Stimulated activated CD8-positive, alpha-beta memory T cell treated with anti-CD3 and anti-CD28 coated beads, Interleukin-15, amount 100 ng/mL, for 24 hours (primary cell): ENCODE measurements at regions not wholly inside any gene's neighbourhood (a gene's known extent, or its start where the extent isn't known, plus 50 kb on each side); places are given as distances from the start of the nearest gene placed in this dataset.

Source experiments
- DNase-seq: peaks from one replicate; pipeline ENCODE4 v3.0.0-alpha.2; 2020; ENCODE audit warnings: low read depth

DNA sequence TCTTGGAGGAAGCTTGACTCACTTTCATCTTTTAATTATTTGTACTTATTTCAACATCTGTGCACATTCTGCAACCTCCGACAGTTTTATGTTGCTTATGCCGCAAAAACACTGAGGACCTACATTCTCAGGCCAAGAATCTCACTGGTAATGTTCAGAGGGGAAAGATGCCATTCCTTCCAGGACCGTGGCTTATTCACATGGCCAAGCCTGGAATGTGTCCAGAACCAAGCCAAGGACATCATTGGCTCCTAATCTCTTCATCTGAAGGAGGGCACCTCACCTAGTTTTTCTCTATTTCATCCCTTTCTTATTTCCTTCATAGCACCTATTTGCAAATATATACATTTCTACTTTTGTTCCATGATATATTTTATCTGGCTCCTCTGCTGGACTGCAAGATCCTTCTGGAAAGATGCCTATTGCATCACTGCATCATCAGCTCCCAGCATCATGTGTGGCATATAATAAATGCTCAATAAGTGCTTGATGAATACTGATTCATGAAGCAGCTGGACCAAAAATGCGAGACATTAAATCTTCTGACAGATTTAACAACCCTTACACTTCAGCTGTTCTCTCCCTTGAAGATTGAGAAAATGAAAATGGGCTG lies 377.1 kb downstream of the TNS1 start:
- DNase-seq: no peak

DNA sequence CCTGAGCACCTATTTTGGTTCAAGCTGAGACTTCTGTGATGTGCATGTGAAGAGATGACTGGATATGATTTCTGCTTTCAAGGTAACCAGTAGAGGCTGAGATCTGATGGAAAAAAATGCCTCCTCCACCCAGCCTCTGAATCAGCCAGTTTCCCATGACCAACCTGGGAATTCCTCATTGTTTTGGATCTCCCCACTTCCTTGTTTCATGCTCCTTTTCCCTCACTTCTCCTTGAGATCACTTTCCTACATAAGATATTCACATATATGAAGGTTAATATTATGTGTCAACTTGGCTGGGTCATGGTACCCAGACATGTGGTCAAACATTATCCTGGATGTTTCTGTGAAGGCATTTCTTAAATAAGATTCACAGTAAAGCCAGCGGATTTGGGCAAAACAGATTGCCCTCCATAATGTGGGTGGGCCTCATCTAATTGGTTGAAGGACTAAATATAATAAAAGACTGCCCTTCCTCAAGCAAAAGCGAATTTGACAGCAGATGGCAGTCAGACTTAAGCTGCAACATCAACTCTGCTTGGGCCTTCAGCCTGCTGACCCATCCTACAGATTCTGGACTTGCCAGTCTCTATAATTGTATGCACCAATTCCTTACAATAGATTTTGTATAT lies 379.4 kb downstream of the TNS1 start:
- DNase-seq: no peak

DNA sequence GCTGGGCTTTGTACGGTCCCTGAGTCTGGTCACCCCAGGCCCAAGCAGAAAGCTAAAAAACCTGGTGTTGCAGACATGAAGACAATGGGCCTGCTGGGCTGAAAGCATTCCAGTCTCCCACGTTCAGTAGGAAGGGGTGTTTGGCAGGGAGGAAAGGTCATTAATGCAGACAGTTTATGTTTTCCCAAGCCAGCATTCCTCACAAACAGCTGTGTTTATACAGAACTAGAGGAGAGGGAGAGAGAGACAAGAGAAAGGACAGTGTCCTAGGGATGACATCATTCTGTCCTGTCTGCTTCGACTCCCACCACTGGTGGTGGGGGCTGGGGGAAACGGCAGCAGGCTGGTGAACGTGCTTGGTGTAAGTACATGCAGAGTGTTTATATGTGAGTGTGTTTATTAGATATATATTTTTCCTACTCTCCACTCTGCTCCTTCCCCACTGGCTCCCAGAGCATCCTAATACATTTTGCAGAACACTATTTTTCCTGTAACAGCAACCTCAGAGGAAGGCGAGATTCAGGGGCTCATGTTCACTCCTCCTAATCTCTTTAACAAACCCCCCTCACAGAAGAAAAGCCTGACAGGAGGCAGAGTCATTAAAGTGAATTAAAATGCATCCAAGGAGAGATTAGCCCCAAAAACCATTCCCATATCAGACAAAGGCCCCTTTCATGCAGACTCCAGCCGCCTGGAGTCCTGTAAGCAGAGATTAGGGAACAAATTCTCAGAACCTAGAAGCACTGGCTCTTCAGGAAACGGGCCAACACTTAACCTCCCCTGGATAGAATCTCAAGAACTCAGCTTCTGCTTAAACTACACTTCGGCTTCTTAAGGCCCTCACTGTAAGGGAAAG lies 380.4 kb downstream of the TNS1 start:
- DNase-seq: no peak

DNA sequence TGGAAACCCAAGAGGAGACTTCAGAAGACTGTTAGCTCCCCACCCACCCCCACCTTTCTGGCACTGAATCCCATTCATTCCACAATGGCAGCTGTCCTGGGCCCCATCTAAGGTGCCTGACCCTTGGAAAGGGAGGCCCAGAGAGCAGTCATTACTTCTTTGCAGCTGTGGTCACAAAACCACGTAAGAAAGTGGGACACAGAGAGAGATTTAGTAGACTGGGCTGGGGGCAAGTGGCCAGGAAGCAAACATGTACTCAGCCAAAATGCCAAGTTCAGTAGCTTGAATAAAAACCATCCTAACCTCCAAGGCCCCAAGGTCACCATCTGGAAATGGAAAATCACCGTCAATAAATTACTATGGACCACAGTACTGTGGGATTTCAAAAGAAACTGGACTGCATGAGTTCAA lies 381.4 kb downstream of the TNS1 start:
- DNase-seq: no peak

DNA sequence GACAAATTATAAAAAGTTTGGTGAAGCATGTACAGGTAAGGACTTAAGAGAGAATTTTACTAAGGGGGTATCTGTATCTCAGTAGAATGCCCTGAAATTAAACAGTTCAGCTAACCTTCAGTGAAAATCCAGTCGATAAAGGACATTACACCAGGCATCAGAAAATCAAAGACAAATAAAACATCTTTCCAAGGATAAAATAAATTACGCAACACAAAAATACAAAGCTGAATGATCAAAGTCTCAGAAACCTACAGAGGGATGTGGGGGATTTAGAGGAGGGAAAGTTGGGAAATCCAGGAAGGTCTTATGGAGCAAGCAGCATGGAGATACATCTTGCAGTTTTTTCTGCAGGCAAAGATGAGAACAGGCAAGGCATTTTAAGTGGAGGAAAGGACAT lies 384.1 kb downstream of the TNS1 start:
- no peak for DNase-seq

DNA sequence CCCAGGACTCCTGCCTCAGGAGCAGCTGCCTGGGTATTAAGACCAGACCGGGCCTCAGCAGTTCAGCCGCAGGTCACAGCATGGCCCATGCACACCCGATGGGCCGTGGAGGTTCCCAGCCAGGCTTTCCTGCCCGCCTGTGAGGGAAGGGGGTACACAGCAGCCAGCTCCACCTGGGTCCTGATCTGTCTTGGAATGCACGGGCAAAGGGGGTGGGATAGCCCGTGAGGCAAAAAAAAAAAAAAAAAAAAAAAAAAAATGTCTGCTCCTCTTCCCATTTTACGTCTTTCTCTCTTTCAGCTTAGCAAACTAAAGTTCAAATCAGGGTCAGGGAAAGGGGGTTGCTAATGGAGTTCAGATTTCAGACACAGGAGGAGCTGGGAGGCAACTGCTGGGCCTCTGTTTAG lies 385.2 kb downstream of the TNS1 start:
- DNase-seq: no peak

DNA sequence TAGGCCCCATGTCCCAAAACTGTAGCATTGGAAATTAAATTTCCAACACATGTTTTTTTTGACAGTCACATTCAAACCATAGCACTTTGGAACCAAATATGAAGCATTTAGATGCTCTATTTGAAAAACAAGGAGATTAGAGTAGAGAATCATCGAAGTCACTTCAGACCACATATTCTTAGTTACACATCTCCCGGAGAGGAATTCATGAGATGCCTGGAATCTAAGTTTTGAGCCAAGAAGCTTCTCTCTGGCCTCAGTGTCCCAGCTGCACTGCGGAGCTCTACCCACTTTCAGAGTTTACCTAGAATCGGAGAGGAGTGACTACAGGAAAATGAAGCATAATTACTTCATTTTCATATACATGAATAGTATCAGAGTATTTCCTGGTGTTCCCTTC lies 385.9 kb downstream of the TNS1 start:
- DNase-seq: no peak

DNA sequence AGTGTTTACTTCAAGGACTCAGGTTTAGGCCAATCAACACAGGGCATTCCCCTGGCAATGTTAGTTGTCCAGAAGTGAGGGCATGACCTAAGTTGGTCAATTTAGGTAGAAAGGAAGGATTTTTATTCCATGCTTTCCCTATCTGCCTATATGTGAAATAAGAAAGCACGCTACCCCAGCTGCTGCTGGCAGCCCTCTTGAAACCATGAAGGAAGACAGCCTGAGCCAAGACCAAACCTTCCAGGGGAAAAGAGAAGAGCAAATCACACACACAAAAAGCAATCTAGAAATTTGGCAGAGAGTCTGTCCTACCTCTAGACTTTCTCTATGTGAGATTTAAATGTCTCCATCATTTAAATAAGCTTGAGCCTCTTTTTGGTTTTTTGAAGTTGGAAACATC lies 387.6 kb downstream of the TNS1 start:
- no peak for DNase-seq

DNA sequence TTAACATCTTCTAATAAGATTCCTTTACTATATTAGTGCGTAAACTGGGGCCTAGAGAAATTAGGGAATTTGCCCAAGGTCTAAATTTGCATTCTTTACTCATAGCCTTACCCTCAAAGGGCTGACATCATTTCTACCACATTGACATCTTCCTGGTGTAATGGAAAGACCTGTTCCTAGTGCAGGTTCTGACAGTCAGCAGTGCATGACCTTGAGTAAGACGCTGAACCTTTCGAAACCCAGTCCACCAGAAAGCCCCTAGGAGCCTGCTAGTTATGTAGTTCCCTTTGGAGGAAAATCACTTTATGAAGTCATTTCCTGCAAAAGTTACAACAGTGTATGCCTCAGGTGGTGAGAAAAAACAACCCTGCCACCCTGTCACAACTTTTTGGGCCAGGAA lies 388.3 kb downstream of the TNS1 start:
- no peak for DNase-seq

DNA sequence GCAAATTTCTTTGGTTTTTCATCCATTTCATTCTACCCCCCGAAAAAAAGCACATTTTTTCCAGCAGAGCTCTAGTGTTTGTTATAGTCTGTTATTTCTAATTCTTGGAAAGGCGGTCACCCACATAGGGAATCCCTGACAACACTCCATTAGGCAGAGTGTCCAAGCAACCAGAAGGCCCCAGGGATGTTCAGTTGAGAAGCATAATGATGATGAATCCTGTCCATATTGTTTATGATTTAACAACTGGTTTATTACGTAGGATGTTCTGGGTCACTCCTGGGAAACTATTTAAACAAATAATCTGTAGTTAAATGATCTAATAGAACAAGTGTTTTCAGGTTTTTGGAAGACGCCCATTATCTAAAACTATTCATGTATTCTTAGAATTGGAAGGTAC lies 388.7 kb downstream of the TNS1 start:
- no peak for DNase-seq

DNA sequence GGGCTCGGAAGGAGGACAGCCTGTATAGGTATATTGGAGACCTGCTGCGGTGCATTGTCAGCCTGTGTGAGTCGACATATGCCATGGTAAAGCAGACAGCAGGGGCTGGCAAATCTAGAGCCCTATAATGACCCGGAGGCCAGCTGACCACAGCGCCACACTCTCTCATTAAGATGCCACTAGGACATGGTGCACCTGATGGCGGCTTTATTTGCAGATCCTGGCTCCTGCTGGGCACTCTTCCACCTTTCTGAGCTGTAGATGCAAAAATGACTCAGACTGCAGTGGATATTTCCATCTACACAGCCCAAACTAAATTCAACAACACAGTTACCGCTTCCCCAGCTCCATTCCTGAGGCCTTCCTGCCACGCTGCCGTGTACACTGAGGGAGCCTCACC lies 389.9 kb downstream of the TNS1 start:
- no peak for DNase-seq

DNA sequence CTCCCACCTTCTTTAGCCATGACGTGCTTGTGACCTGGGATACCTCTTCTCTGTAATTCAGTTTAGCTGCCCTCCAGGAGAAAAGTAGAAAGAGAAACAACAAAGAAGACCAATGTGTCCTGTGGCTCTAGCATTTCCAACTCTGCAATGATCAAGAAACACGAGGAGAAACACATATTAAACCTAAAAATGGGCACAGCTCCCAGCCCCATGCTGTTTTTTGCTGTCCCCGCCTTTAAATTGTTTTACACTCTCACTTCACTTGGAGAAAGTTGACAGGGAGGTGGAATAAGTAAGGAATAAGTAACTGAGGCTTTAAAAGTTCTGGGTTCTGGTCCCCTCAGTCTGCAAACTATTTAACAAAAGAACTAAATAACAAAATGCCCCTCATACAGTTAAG lies 390.6 kb downstream of the TNS1 start:
- DNase-seq: no peak

DNA sequence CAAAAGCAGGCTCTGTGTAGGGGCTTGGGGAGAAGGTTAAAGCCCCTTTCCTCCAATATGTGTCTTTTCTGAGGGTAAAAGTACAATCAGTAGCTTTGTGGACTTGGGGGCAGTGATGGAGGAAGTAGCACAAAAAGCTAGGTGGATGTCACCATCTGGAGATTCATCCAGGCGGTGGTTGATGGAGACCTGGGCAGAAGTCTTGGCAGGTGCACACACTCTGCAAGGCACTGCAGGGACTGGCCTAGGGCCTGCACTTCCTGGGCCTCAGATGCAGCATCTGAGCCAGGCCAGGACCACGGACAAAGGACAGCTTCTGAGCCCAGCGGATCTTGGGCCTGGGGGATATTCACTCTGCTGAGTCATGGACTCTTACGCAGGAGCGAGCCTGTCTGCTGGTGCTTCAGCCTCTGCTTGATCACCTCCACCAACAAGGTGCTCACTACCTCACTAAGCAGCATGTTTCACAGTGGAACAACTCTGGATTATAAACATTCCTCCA lies 391.1 kb downstream of the TNS1 start:
- no peak for DNase-seq

DNA sequence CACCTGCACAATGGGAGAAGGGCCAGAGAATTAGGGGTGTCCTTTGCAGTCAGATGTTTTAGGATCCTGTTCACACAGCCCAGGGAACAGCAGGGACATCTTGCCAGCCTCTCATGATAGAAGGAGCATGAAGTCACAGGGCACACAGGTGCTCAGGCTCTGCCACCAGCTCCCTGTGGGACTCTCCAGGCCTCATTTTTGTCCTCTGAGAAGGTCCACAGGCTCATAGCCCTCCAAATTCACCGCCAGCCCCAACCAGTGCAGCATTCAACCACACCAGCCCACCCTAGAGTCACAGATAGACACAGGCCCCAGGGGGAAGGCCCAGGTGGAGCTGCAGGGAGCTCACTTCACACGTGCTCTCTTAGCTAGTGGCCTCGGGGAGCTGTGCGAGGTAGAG lies 391.7 kb downstream of the TNS1 start:
- no peak for DNase-seq

DNA sequence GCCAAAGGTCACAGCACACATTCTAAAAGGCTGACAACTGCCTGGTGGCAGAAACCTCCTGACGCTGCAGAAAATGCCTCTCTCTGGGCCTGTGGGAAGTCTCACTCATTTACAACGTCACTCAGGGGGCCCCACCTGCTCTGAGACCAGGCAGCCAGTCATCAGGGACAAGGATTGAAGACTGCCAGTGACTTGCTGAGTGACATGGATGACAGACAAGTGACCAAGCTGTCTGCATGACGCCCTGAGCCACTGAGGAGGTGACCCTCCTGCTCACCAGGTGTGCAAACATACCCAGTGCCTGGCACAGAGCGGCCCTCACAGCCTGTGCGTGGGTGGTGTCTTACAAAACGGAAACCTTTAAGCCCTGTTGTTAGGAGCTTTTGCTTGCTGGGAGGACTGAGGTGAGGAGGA lies 392.4 kb downstream of the TNS1 start:
- DNase-seq: no peak

DNA sequence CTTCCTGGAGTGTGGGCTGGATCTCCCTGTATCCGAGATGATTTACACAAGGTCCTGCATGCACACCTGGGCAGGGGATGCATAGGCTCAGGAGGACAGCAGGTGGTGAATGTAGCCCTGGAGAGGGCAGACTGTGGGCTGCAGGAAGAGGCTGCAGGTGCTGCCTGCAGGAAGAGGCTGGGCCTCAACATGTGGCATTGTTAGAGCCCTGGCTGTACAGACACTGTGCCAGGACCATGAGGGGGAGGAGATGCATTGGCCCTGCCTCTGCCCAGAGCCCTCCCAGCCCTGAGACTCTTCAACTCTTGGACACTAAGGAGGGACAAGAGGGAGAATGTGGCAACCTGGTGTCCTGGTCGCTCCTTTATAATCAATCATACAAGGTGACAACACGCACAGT lies 392.8 kb downstream of the TNS1 start:
- DNase-seq: no peak

DNA sequence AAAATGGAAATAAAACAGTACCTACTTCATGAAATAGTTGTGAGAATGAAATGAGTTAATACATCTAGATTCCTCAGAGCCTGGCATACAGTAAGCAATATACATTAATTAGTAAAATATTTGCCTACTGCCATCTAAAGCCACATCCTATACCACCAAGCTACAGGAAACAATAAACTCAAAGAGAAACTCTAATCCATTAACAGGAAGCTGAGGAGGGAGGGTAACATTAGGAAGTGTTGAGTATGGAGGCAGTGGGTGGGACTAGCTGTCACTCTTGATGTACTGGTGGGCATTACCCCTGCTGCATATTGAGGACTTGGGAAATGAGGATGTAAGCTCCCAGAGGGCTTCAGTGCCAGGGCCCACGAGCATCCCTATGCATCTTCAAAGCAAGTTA lies 396.5 kb downstream of the TNS1 start:
- DNase-seq: no peak

DNA sequence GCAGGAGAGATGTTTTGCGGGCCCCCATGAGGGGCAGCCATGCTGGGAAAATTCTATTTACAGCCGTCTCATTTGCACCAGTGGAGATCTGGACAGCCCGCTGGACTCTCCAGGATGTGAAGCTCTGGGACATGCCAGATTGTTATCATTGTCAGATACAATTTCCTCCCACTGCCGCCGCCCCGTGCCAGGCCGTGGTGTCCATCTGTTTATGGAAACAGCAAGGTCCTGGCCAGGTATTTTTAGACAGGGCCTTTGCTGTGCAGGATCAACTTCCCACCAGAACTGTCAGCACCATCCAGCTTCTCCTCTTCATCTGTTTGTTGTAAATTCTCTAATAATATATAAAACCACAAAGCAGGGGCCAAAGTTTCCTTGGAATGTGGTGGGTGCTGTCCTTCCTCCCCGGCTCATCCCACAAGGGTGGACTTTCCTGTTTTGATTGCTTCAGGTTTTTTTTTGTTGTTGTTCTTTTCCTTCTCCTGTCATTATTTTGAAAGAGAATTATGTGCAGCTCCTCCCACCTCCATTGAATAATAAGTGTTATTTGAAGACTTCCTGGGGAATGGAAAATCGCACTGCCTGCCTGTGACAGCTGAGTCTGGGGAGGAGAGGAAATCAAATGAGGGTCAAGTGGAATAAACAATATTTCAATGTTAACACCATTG lies 398.1 kb downstream of the TNS1 start:
- DNase-seq: no peak

DNA sequence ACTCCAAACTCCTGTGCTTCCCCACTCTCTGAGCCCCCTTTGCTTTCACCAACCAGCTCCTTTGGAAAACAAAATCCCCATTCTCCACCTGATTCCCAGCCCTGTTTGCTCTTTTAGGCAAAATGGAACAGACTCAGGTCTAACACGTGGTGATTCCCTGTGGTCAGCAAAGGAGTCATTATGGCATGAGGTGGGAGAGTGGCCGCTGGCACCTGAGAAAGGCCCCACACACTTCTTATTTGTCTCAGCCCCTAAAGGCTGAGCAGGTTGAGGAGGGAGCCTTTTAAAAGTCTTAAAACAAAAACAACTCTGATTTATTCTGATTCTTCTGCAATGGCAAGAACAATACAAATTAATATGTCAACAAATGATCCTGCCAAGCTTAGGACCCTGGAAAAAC lies 401.2 kb downstream of the TNS1 start:
- no peak for DNase-seq

DNA sequence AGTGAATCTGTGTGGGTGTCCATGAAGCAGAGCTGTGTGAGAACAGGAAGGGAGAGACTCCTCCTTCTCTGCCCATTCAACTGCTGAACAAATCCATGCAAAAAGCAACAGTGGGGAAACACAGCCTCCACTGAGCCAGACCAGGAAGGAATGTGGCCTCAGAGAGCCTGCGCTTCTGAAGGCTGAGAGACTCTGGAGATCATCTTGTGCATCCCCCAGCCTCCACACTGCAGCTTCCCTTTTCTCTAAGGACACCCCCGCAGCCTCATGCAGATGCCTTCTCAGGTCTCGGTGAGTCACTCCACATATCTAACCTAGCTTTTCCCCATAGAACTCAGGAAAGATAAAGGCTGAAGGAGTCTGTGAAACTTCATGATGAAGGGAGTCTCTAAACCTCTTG lies 402.9 kb downstream of the TNS1 start:
- no peak for DNase-seq

DNA sequence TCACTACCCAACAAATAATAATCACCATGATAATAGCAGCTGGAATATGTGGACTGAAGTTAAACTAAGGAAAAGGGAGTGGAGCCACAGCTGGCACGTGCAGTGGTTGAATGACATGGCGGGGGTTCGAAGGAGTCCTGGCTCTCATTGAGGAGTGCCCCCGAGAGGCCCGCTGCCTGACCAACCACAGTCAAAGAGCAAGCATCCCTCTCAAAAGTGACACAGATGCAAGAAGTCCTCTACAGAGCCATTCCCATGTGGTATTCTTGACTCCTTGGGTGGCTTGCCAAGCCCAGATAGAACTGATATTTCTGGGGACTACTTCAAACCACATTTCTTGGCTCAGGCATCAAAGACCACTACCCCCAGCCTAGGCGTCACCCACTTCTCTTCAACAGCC lies 405.1 kb downstream of the TNS1 start:
- no peak for DNase-seq

DNA sequence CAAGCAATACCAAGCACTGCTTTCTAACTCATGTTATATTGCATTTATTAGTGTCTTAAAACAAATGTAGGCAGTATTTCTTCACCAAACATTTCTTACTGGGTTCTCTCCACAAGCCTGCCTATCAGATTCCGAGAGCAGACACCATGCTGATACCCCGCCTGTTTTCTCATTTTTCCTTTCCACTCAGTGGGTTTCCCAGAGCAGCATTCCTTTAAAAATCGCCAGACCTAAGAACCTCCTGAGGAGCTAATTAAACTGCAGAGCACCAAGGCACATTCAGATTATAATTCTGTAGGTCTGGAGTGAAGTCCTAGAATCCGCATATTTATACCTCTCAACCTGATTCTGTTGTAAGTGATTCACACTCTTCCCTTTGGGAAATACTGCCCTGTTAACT lies 405.6 kb downstream of the TNS1 start:
- no peak for DNase-seq

DNA sequence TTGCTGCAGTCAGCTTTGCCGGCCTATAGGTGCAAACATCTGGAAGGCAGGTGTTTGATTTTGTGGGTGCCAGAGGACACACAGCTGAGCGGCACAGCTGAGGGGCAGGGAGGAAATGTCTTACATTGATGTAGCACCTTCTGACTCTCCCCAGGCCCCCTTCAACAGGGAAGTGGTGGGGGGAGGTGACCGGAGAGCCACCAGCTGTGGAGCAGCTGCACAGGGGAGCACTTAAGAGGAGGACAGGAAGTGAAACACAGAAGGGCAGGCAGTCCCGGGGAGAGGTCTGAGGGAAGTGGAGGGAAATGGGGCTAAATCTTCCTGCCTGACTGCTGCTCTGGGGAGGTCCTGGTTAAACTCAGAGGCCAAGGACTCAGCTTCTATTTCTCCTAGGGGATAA lies 409.1 kb downstream of the TNS1 start:
- DNase-seq: no peak
